ENCODE measurements at regions not wholly inside any gene's neighbourhood (a gene's known extent, or its start where the extent isn't known, plus 50 kb on each side); places are given as distances from the start of the nearest gene placed in this dataset.

- TF ChIP-seq POLR2A (IDR thresholded peaks at IDR 0.05) (no peak), CTCF (IDR thresholded peaks at IDR 0.05) (no peak)
Observed at GRCh38 chrX:74178536-74178935, 125.4 kb upstream of the ZCCHC13 start.
